Brain microvascular endothelial cell (primary cell): ENCODE measurements at regions not wholly inside any gene's neighbourhood (a gene's known extent, or its start where the extent isn't known, plus 50 kb on each side); places are given as distances from the start of the nearest gene placed in this dataset.

Experiments
- DNase-seq: peaks from one replicate; pipeline ENCODE4 v3.0.0-alpha.2; 2020
- H3K27ac ChIP-seq: fragments of 250-450 bp; sonication (Bioruptor Pico); 2 replicates; pipeline ENCODE4 v1.5.1; 2020; ENCODE audit warnings: mild to moderate bottlenecking, moderate library complexity
- H3K27me3 ChIP-seq: fragments of 250-450 bp; sonication (Bioruptor Pico); replicated peaks from 2 replicates; pipeline ENCODE4 v1.5.1; 2020; ENCODE audit warnings: mild to moderate bottlenecking
- H3K36me3 ChIP-seq: fragments of 250-450 bp; sonication (Bioruptor Pico); replicated peaks from 2 replicates; pipeline ENCODE4 v1.5.1; 2020; ENCODE audit warnings: mild to moderate bottlenecking
- H3K4me3 ChIP-seq: 2 replicates; pipeline ENCODE4 v1.5.1; 2011; ENCODE audit warnings: low read depth, mild to moderate bottlenecking, control low read depth, low read length, moderate library complexity
- in situ Hi-C: cut with HindIII; loops from 2 replicates; pipeline ENCODE4 v1.10.0; 2017; ENCODE audit warnings: low sequenced_read_pairs, low pct_ligation_motif_present
- TF ChIP-seq, protein P1 (sequence below): IDR thresholded peaks from 2 replicates; pipeline ENCODE4 v1.5.1; 2011; ENCODE audit warnings: low read depth, mild to moderate bottlenecking, moderate library complexity, low read length, control low read depth, inconsistent platforms; ENCODE audit errors: missing control alignments

DNA sequence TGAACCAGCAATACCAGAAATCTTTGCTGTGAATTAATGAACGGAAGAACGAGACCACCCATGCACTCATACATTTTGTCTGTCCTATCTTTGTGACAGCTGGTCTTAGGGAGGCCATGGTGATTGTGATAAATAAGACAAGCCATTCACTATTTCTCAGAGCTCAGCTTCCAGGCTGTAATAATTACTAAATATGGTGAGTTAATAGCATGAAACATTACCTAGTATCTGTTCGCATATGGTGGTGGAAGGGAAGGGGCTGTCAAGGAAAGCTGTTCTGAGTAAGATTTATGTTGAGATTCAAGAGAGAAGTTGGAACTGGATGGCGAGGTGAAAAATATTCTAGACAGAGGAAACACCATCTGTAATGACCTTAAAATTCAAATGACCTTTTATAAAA, 719.0 kb upstream of the ZNF385D start:
- Histone ChIP-seq H3K4me3 (no peak overlapping the region), H3K36me3 (no peaks in the 10 kb centered on the region), H3K27me3 (no peaks in the 10 kb centered on the region), H3K27ac (no peak overlapping the region)
- DNase-seq: no peak
- TF ChIP-seq, protein P1, sequence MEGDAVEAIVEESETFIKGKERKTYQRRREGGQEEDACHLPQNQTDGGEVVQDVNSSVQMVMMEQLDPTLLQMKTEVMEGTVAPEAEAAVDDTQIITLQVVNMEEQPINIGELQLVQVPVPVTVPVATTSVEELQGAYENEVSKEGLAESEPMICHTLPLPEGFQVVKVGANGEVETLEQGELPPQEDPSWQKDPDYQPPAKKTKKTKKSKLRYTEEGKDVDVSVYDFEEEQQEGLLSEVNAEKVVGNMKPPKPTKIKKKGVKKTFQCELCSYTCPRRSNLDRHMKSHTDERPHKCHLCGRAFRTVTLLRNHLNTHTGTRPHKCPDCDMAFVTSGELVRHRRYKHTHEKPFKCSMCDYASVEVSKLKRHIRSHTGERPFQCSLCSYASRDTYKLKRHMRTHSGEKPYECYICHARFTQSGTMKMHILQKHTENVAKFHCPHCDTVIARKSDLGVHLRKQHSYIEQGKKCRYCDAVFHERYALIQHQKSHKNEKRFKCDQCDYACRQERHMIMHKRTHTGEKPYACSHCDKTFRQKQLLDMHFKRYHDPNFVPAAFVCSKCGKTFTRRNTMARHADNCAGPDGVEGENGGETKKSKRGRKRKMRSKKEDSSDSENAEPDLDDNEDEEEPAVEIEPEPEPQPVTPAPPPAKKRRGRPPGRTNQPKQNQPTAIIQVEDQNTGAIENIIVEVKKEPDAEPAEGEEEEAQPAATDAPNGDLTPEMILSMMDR: no peak
- in situ Hi-C loops: no loop called here

DNA sequence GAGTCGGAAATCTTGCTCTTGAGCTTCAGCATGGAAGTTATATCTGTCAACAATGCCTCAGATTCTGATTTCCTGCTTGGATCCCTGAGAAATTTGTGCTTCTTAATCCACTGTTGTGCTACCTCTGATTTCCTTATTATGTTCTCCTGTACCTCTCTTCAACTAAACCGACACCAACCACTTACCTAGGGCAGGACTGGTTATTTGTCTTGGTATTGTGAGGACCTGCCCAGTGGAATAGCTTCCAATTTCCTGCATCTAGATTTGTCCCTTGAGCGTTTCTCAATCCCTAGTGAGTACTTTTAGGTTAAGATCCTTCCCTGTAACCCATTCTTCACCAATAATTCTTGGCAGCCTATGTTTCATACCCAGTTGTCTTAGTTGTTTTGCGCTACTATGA, 720.5 kb upstream of the ZNF385D start:
- H3K27me3 ChIP-seq: no peaks in the 10 kb centered on the region
- TF ChIP-seq, protein P1: no peak
- no peak for DNase-seq
- in situ Hi-C loops: no loop called here
- no peak overlapping the region for H3K27ac ChIP-seq
- H3K36me3 ChIP-seq: no peaks in the 10 kb centered on the region
- H3K4me3 ChIP-seq: no peak overlapping the region

DNA sequence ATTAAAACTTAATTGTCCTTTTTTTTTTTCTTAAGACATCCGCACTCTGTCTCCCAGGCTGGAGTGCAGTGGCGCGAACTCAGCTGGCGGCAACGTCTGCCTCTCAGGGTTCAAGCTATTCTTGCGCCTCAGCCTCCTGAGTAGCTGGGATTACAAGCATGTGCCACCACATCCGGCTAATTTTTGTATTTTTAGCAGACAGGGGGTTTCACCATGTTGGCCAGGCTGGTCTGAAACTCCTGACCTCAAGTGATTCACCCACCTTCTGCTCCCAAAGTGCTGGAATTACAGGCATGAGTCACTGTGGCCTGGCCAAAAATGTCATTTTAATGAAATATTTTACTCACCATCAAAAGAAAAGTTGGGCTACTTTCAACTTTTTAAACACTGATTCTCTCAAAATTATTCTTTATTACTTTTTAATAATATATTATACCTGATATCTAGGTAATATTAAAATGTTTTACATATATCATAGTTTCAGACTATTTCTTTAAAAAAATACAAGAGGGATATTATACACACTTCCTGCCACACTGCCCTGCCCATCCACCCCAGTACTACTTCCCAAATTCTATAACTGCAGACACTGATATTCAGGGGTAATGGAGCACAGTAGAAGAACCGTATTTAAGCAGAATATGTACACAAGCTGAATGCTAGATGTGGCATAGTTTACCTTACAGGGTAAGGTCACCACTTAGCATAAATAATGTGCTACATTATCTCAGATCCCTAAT, 723.9 kb upstream of the ZNF385D start:
- Histone ChIP-seq H3K27ac (no peak overlapping the region), H3K36me3 (no peaks in the 10 kb centered on the region), H3K4me3 (no peak overlapping the region), H3K27me3 (no peaks in the 10 kb centered on the region)
- DNase-seq: peak; percentile 88
- in situ Hi-C loops: no loop called here
- TF ChIP-seq, protein P1: no peak

DNA sequence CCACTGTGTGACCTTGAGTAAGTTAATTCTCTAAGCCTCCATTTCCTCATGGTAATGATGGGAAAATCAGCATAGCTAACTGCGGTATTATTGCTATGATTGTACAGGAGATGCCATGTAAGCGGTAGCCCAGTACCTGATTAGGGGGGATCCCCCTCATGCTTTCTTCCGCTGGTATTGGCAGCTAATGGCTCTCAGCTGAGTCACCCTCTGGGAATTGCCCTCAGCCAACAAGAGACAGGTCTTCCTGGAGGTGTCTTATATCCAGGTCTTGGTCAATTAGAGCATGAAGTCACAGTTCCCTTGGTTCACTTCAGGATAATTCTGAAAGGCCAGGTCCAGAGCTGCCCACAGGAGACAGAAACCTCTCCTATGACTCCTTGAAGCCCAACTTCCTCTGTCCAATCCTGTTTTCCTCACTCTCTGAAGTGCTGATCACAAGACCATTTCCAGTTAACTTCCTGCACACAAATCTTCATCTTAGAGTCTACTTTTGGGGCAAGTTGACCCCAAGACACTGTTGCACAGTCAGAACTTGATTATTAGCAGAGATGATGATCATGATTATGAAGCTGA, 724.7 kb upstream of the ZNF385D start:
- H3K4me3 ChIP-seq: no peak overlapping the region
- H3K27me3 ChIP-seq: no peaks in the 10 kb centered on the region
- no peaks in the 10 kb centered on the region for H3K36me3 ChIP-seq
- no peak for DNase-seq
- in situ Hi-C loops: no loop called here
- TF ChIP-seq, protein P1: no peak
- no peak overlapping the region for H3K27ac ChIP-seq

- Histone ChIP-seq H3K4me3 (no peak overlapping the region), H3K27ac (no peak overlapping the region), H3K27me3 (no peaks in the 10 kb centered on the region), H3K36me3 (no peaks in the 10 kb centered on the region)
- TF ChIP-seq, protein P1: no peak
- DNase-seq: no peak
- in situ Hi-C loops: no loop called here
Observed at GRCh38 chr3:22476976-22477375, 726.0 kb upstream of the ZNF385D start.

DNA sequence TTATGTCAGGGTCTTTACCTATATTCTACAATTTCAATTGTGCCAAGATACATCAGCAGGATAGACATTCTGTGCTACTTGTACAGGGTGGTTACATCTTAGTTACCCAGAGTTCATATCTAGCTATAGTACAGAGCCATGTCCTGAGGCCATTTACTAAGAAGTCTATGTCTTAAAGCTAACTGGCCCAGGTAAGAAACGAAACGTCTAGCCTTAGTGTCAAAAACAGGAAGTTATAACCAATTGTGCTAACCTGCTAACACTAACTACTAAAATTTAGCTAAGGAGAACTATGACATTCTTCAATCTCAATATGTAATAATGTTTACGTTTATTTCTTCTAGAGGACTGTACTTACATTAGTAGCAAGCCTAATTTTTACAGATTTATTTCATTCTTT, 717.2 kb upstream of the UBE2E2 start:
- Histone ChIP-seq H3K36me3 (no peaks in the 10 kb centered on the region), H3K27ac (no peak overlapping the region), H3K4me3 (no peak overlapping the region), H3K27me3 (no peaks in the 10 kb centered on the region)
- DNase-seq: no peak
- in situ Hi-C loops: no loop called here
- TF ChIP-seq, protein P1: no peak
